OCI-LY1 (cell line): ENCODE measurements at regions not wholly inside any gene's neighbourhood (a gene's known extent, or its start where the extent isn't known, plus 50 kb on each side); places are given as distances from the start of the nearest gene placed in this dataset.
A peak's percentile ranks its signal among the peaks of the same experiment; 100 is the strongest.

ENCODE experiments used
- H2AFZ ChIP-seq: fragments of 200-600 bp; sonication (generic), shearing (Covaris generic); 2 replicates; pipeline ENCODE4 v1.6.0; 2014; ENCODE audit warnings: antibody characterized with exemption, mild to moderate bottlenecking, low read length
- H3F3A ChIP-seq: fragments of 200-600 bp; sonication (generic), shearing (Covaris generic); 2 replicates; pipeline ENCODE4 v1.6.0; 2014; ENCODE audit warnings: mild to moderate bottlenecking, antibody characterized with exemption, low read length, moderate library complexity; ENCODE audit not compliant: insufficient read depth
- H3K27ac ChIP-seq: fragments of 200-600 bp; sonication (generic); 2 replicates; pipeline ENCODE4 v1.5.1; 2014; ENCODE audit warnings: low read length, mixed run types, mild to moderate bottlenecking, low read depth; ENCODE audit not compliant: poor library complexity, severe bottlenecking
- H3K27me3 ChIP-seq: fragments of 200-600 bp; sonication (generic); 2 replicates; pipeline ENCODE4 v1.6.0; 2014; ENCODE audit warnings: antibody characterized with exemption, mild to moderate bottlenecking, low read length, moderate library complexity; ENCODE audit not compliant: insufficient read depth
- H3K36me3 ChIP-seq: fragments of 200-600 bp; sonication (generic); 2 replicates; pipeline ENCODE4 v1.6.1; 2014; ENCODE audit warnings: mild to moderate bottlenecking, antibody characterized with exemption, low read length, moderate library complexity, mixed read lengths; ENCODE audit not compliant: insufficient read depth
- H3K4me1 ChIP-seq: fragments of 200-600 bp; sonication (generic); 2 replicates; pipeline ENCODE4 v1.5.1; 2014; ENCODE audit warnings: mild to moderate bottlenecking, low read length, moderate library complexity; ENCODE audit not compliant: insufficient read depth, severe bottlenecking
- H3K4me2 ChIP-seq: fragments of 200-600 bp; sonication (generic), shearing (Covaris generic); 2 replicates; pipeline ENCODE4 v1.6.1; 2014; ENCODE audit warnings: low read length
- H3K4me3 ChIP-seq: fragments of 200-600 bp; sonication (generic); 2 replicates; pipeline ENCODE4 v1.5.1; 2014; ENCODE audit warnings: low read length, low read depth, mild to moderate bottlenecking, mixed read lengths; ENCODE audit not compliant: poor library complexity, severe bottlenecking
- H3K79me2 ChIP-seq: fragments of 200-600 bp; shearing (Covaris generic); 2 replicates; pipeline ENCODE4 v1.6.1; 2016; ENCODE audit warnings: mixed run types, low read length, mixed read lengths; ENCODE audit not compliant: insufficient read depth
- H3K9ac ChIP-seq: fragments of 200-600 bp; sonication (generic), shearing (Covaris generic); 2 replicates; pipeline ENCODE4 v1.6.1; 2014; ENCODE audit warnings: mild to moderate bottlenecking, low read length, mixed read lengths
- H3K9me2 ChIP-seq: fragments of 200-600 bp; sonication (generic), shearing (Covaris generic); 2 replicates; pipeline ENCODE4 v1.6.1; 2014; ENCODE audit warnings: low read depth, mild to moderate bottlenecking, low read length, mixed read lengths
- H3K9me3 ChIP-seq: fragments of 200-600 bp; shearing (Covaris generic); 2 replicates; pipeline ENCODE4 v1.6.1; 2014; ENCODE audit warnings: low read length, mixed read lengths
- H4K20me1 ChIP-seq: fragments of 200-600 bp; sonication (generic), shearing (Covaris generic); 2 replicates; pipeline ENCODE4 v1.6.0; 2016; ENCODE audit warnings: mild to moderate bottlenecking, low read length; ENCODE audit not compliant: insufficient read depth
- CTCF ChIP-seq: fragments of 200-600 bp; sonication (generic), shearing (Covaris generic); IDR thresholded peaks from 2 replicates; pipeline ENCODE4 v1.5.1; 2017; ENCODE audit warnings: mild to moderate bottlenecking, antibody characterized with exemption, low read length, moderate library complexity, mixed read lengths
- EZH2 ChIP-seq: fragments of 200-600 bp; sonication (generic), shearing (Covaris generic); IDR thresholded peaks from 2 replicates; pipeline ENCODE4 v1.8.0; 2017; ENCODE audit warnings: borderline replicate concordance, mixed run types, mild to moderate bottlenecking, antibody characterized with exemption, low read length, moderate library complexity, mixed read lengths

DNA sequence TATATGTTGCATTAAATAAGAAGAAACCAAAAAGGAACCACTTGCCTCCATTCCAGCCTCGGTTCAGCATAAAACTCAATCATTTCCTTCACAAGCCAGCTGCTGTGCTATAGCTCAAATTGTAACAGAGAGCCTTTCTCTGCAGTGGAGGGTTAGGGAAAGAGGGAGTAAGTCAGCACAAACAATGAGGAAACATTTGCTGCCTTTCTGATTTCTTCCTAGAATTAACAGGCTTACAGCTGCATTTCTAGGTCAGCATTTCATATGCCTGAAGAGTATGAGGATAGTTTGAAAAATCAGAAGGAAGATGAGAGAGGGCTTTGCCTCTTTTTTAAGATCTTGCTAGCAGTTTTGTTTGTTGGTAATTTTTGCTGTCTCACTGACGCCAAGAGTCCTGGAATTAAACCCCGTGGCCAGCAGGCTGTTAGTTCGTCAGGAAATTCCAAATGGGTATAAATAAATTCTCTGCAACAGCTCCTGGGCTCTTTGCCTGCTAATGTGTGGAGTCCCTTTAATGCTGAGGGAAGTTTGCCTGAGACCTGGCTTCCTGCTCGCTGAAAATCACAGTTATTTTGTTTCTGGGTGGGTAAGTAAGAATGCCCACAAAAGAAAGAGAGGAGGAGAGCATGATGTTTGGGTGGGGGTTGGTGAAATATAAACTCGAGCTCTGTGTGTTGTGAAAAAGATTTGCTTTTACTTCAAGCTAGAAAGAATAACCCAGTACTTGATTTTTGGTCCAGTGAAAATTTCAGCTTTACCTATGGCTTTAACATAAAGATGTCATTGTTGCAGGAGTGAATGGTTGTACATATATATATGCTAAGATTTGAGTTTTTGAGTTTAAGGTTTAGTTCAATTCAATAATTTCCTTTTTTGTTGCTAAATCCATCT lies 148.1 kb upstream of the DMRT1 start:
- Histone ChIP-seq H3F3A (no peaks in the 10 kb centered on the region), H3K27me3 (no peaks in the 10 kb centered on the region), H3K4me2 (peak overlapping the region; percentile 30; the same call in 1 of the 2 replicates), H3K9me2 (no peaks in the 10 kb centered on the region), H3K9me3 (no peaks in the 10 kb centered on the region), H3K9ac (peak overlapping the region; percentile 1; the same call in 1 of the 2 replicates), H3K4me3 (no peak overlapping the region), H3K27ac (peak overlapping the region; percentile 5), H4K20me1 (no peaks in the 10 kb centered on the region), H2AFZ (no peak overlapping the region), H3K79me2 (no peaks in the 10 kb centered on the region), H3K36me3 (no peaks in the 10 kb centered on the region), H3K4me1 (peaks cover 24% of the 10 kb centered on the region)
- TF ChIP-seq CTCF (no peak), EZH2 (no peak)

GRCh38 chr9:694092-694402 lies 147.4 kb upstream of the DMRT1 start:
- Histone ChIP-seq H3K9me2 (no peaks in the 10 kb centered on the region), H3K9me3 (no peaks in the 10 kb centered on the region), H2AFZ (no peak overlapping the region), H4K20me1 (no peaks in the 10 kb centered on the region), H3K4me1 (peaks cover 22% of the 10 kb centered on the region), H3K9ac (no peak overlapping the region), H3K79me2 (no peaks in the 10 kb centered on the region), H3K4me3 (no peak overlapping the region), H3K4me2 (no peak overlapping the region), H3K27ac (no peak overlapping the region), H3K27me3 (no peaks in the 10 kb centered on the region), H3K36me3 (no peaks in the 10 kb centered on the region), H3F3A (no peaks in the 10 kb centered on the region)
- no peak for TF ChIP-seq CTCF
- no peak for TF ChIP-seq EZH2

- Histone ChIP-seq H3K4me2 (no peak overlapping the region; the same call in 1 of the 2 replicates), H3F3A (no peaks in the 10 kb centered on the region), H3K36me3 (no peaks in the 10 kb centered on the region), H3K27ac (no peak overlapping the region), H3K9me2 (no peaks in the 10 kb centered on the region), H3K9me3 (no peaks in the 10 kb centered on the region), H4K20me1 (no peaks in the 10 kb centered on the region), H3K27me3 (no peaks in the 10 kb centered on the region), H3K79me2 (no peaks in the 10 kb centered on the region), H3K9ac (no peak overlapping the region), H3K4me3 (no peak overlapping the region), H2AFZ (no peak overlapping the region), H3K4me1 (peaks cover 22% of the 10 kb centered on the region)
- TF ChIP-seq CTCF = no peak
- TF ChIP-seq EZH2 = no peak
Measured at GRCh38 chr9:694403-695154, 146.9 kb upstream of the DMRT1 start.
